Astrocyte (in vitro differentiated cells and primary cell): ENCODE measurements at regions not wholly inside any gene's neighbourhood (a gene's known extent, or its start where the extent isn't known, plus 50 kb on each side); places are given as distances from the start of the nearest gene placed in this dataset.

Experiments used
- DNase-seq: peaks from one replicate; pipeline ENCODE4 v3.0.0-alpha.2; 2010; ENCODE audit warnings: low read depth
- FAIRE-seq: peaks from 2 replicates; lab custom pipeline; 2011; peaks lifted over from hg19 to GRCh38; lab: Jason Lieb, UNC
- H2AFZ ChIP-seq: 2 replicates; pipeline ENCODE4 v1.6.0; 2012; ENCODE audit warnings: low read depth, low read length, inconsistent platforms
- H3K27ac ChIP-seq: 2 replicates; pipeline ENCODE4 v1.5.1; 2011; ENCODE audit warnings: low read depth, low read length, inconsistent platforms
- H3K27me3 ChIP-seq: 2 replicates; pipeline ENCODE4 v1.6.0; 2011; ENCODE audit warnings: low read length, inconsistent platforms; ENCODE audit not compliant: insufficient read depth
- H3K36me3 ChIP-seq: 2 replicates; pipeline ENCODE4 v1.5.1; 2011; ENCODE audit warnings: low read length, inconsistent platforms; ENCODE audit not compliant: insufficient read depth
- H3K4me1 ChIP-seq: 2 replicates; pipeline ENCODE4 v1.5.1; 2011; ENCODE audit warnings: low read length, inconsistent platforms; ENCODE audit not compliant: insufficient read depth
- H3K4me2 ChIP-seq: 2 replicates; pipeline ENCODE4 v1.6.0; 2012; ENCODE audit warnings: low read length, inconsistent platforms
- H3K4me3 ChIP-seq: 2 replicates; pipeline ENCODE4 v1.5.1; 2011; ENCODE audit warnings: low read depth, mild to moderate bottlenecking, low read length, inconsistent platforms; ENCODE audit not compliant: insufficient read depth
- H3K79me2 ChIP-seq: 2 replicates; pipeline ENCODE4 v1.6.0; 2012; ENCODE audit warnings: mild to moderate bottlenecking, low read length, inconsistent platforms; ENCODE audit not compliant: insufficient read depth
- H3K9ac ChIP-seq: 2 replicates; pipeline ENCODE4 v1.6.0; 2012; ENCODE audit warnings: mild to moderate bottlenecking, low read length, inconsistent platforms
- H3K9me3 ChIP-seq: 2 replicates; pipeline ENCODE4 v1.5.1; 2012; ENCODE audit warnings: low read depth, mild to moderate bottlenecking, low read length, inconsistent platforms; ENCODE audit not compliant: insufficient read depth
- H4K20me1 ChIP-seq: 2 replicates; pipeline ENCODE4 v1.6.0; 2012; ENCODE audit warnings: low read length, inconsistent platforms; ENCODE audit not compliant: insufficient read depth
- H3K27ac Mint-ChIP-seq: one replicate; pipeline ENCODE4 v1.8.0; 2021; ENCODE audit warnings: mild to moderate bottlenecking, mixed read lengths; ENCODE audit not compliant: unreplicated experiment
- H3K27me3 Mint-ChIP-seq: one replicate; pipeline ENCODE4 v1.8.0; 2021; ENCODE audit warnings: low read depth, mixed read lengths; ENCODE audit not compliant: unreplicated experiment
- H3K36me3 Mint-ChIP-seq: one replicate; pipeline ENCODE4 v1.8.0; 2021; ENCODE audit warnings: low read depth, mixed read lengths; ENCODE audit not compliant: unreplicated experiment
- H3K4me1 Mint-ChIP-seq: one replicate; pipeline ENCODE4 v1.8.0; 2021; ENCODE audit warnings: low read depth, mixed read lengths; ENCODE audit not compliant: unreplicated experiment
- H3K4me3 Mint-ChIP-seq: one replicate; pipeline ENCODE4 v1.8.0; 2021; ENCODE audit warnings: mild to moderate bottlenecking, moderate library complexity, mixed read lengths; ENCODE audit not compliant: unreplicated experiment
- H3K9me3 Mint-ChIP-seq: one replicate; pipeline ENCODE4 v1.8.0; 2021; ENCODE audit warnings: mild to moderate bottlenecking, mixed read lengths; ENCODE audit not compliant: unreplicated experiment
- CTCF ChIP-seq: IDR thresholded peaks from 2 replicates; pipeline ENCODE4 v1.5.1; 2011; ENCODE audit warnings: low read depth, mild to moderate bottlenecking, inconsistent platforms, low read length, moderate library complexity; ENCODE audit not compliant: insufficient read depth
- EZH2 ChIP-seq: IDR thresholded peaks from 2 replicates; pipeline ENCODE4 v1.6.1; 2012; ENCODE audit warnings: mild to moderate bottlenecking, low read length, inconsistent platforms; ENCODE audit not compliant: insufficient read depth

- no peak for FAIRE-seq
Measured at GRCh38 chr2:9757501-9758264, 85.6 kb upstream of the TAF1B start.

GRCh38 chr2:9758741-9759140 is 84.5 kb upstream of the TAF1B start:
- peaks cover 27% of the 10 kb centered on the region for H3K27me3 Mint-ChIP-seq
- H3K27ac Mint-ChIP-seq = no peak overlapping the region
- no peak for DNase-seq
- H3K4me2 ChIP-seq = no peak overlapping the region
- H3K9me3 ChIP-seq = no peaks in the 10 kb centered on the region
- no peaks in the 10 kb centered on the region for H3K79me2 ChIP-seq
- H3K4me1 Mint-ChIP-seq = peaks cover 13% of the 10 kb centered on the region
- H3K36me3 ChIP-seq = no peaks in the 10 kb centered on the region
- FAIRE-seq = no peak
- H4K20me1 ChIP-seq = no peaks in the 10 kb centered on the region
- H3K27ac ChIP-seq = no peak overlapping the region
- H3K9ac ChIP-seq = no peak overlapping the region
- TF ChIP-seq EZH2 (no peak), CTCF (no peak)
- no peaks in the 10 kb centered on the region for H3K27me3 ChIP-seq
- H3K4me3 ChIP-seq = no peak overlapping the region
- no peak overlapping the region for H2AFZ ChIP-seq
- H3K4me3 Mint-ChIP-seq = no peak overlapping the region
- peaks cover 4% of the 10 kb centered on the region for H3K9me3 Mint-ChIP-seq
- no peaks in the 10 kb centered on the region for H3K36me3 Mint-ChIP-seq
- peaks cover 24% of the 10 kb centered on the region for H3K4me1 ChIP-seq

More at GRCh38 chr2:9757501-9758264, 85.6 kb upstream of the TAF1B start:
- Histone ChIP-seq H3K79me2 (no peaks in the 10 kb centered on the region), H3K27me3 (no peaks in the 10 kb centered on the region), H3K27ac (no peak overlapping the region), H3K9me3 (no peaks in the 10 kb centered on the region), H3K4me3 (peak overlapping the region; percentile 37), H3K9ac (peak overlapping the region; percentile 69), H2AFZ (peak overlapping the region; percentile 66), H3K36me3 (no peaks in the 10 kb centered on the region), H3K4me2 (peak overlapping the region; percentile 89), H3K4me1 (peaks cover 35% of the 10 kb centered on the region), H4K20me1 (no peaks in the 10 kb centered on the region)
- Mint-ChIP-seq H3K36me3 (no peaks in the 10 kb centered on the region), H3K9me3 (peaks cover 4% of the 10 kb centered on the region), H3K4me3 (peak overlapping the region; percentile 11), H3K4me1 (peaks cover 16% of the 10 kb centered on the region), H3K27ac (peak overlapping the region; percentile 14), H3K27me3 (peaks cover 29% of the 10 kb centered on the region)
- peak; percentile 55 for DNase-seq
- TF ChIP-seq CTCF (no peak), EZH2 (no peak)
